Keratinocyte (primary cell): ENCODE measurements at regions not wholly inside any gene's neighbourhood (a gene's known extent, or its start where the extent isn't known, plus 50 kb on each side); places are given as distances from the start of the nearest gene placed in this dataset.
A peak's percentile ranks its signal among the peaks of the same experiment; 100 is the strongest.

Experiments used
- DNase-seq: peaks from one replicate; pipeline ENCODE4 v3.0.0-alpha.2; 2011; ENCODE audit warnings: low read depth, missing footprints, low spot score
- FAIRE-seq: peaks from 2 replicates; lab custom pipeline; 2011; peaks lifted over from hg19 to GRCh38; lab: Jason Lieb, UNC
- H2AFZ ChIP-seq: 2 replicates; pipeline ENCODE4 v1.6.0; 2012; ENCODE audit warnings: low read length, control low read depth, inconsistent platforms; ENCODE audit not compliant: control insufficient read depth
- H3K27ac ChIP-seq: 2 replicates; pipeline ENCODE4 v1.5.1; 2011; ENCODE audit warnings: low read length; ENCODE audit not compliant: control insufficient read depth, insufficient read depth
- H3K27me3 ChIP-seq: 3 replicates; pipeline ENCODE4 v1.6.0; 2011; ENCODE audit warnings: low read length; ENCODE audit not compliant: control insufficient read depth, insufficient read depth; ENCODE audit errors: extremely low read depth
- H3K36me3 ChIP-seq, 2 experiments: 2 replicates in 1 of 2; 3 replicates in 1 of 2; pipeline ENCODE4 v1.5.1; 2011; ENCODE audit warnings: low read length in 2 of 2, mild to moderate bottlenecking in 1 of 2; ENCODE audit not compliant: control insufficient read depth in 2 of 2, insufficient read depth in 2 of 2; ENCODE audit errors: extremely low read depth in 1 of 2
- H3K4me1 ChIP-seq: 3 replicates; pipeline ENCODE4 v1.5.1; 2011; ENCODE audit warnings: low read length; ENCODE audit not compliant: control insufficient read depth, insufficient read depth; ENCODE audit errors: extremely low read depth
- H3K4me2 ChIP-seq: 3 replicates; pipeline ENCODE4 v1.6.0; 2011; ENCODE audit warnings: low read depth, low read length; ENCODE audit not compliant: control insufficient read depth, insufficient read depth; ENCODE audit errors: extremely low read depth
- H3K4me3 ChIP-seq, 3 experiments: fragments of 200-600 bp in 1 of 3; sonication (generic) in 1 of 3; 2 replicates in 2 of 3; 3 replicates in 1 of 3; pipeline ENCODE4 v1.5.1; 2011 to 2016; ENCODE audit warnings: low read length in 3 of 3, mild to moderate bottlenecking in 3 of 3, control low read depth in 2 of 3, inconsistent platforms in 1 of 3, low read depth in 1 of 3, mixed read lengths in 1 of 3, mixed run types in 1 of 3, moderate library complexity in 1 of 3; ENCODE audit not compliant: control insufficient read depth in 2 of 3, insufficient read depth in 2 of 3; ENCODE audit errors: extremely low read depth in 1 of 3
- H3K79me2 ChIP-seq: 2 replicates; pipeline ENCODE4 v1.6.0; 2012; ENCODE audit warnings: low read length; ENCODE audit not compliant: control insufficient read depth, insufficient read depth
- H3K9ac ChIP-seq: 3 replicates; pipeline ENCODE4 v1.6.0; 2011; ENCODE audit warnings: low read length; ENCODE audit not compliant: control insufficient read depth, insufficient read depth; ENCODE audit errors: extremely low read depth
- H3K9me1 ChIP-seq: 3 replicates; pipeline ENCODE4 v1.6.0; 2011; ENCODE audit warnings: low read length; ENCODE audit not compliant: control insufficient read depth, insufficient read depth; ENCODE audit errors: extremely low read depth
- H3K9me3 ChIP-seq: 2 replicates; pipeline ENCODE4 v1.5.1; 2012; ENCODE audit warnings: low read depth, low read length; ENCODE audit not compliant: control insufficient read depth
- H4K20me1 ChIP-seq: 3 replicates; pipeline ENCODE4 v1.6.0; 2011; ENCODE audit warnings: low read length; ENCODE audit not compliant: control insufficient read depth, insufficient read depth; ENCODE audit errors: extremely low read depth
- EZH2 ChIP-seq: IDR thresholded peaks from one replicate; pipeline ENCODE4 v1.6.1; 2012; ENCODE audit warnings: inconsistent platforms, mild to moderate bottlenecking, low read length, moderate library complexity
- dilution Hi-C: fragments of 300-500 bp; cut with MboI; formaldehyde crosslinking; loops from one replicate; pipeline ENCODE4 v1.7.0; 2020; ENCODE audit warnings: low sequenced_read_pairs; ENCODE audit not compliant: extremely low pct_ligation_motif_present
- TF ChIP-seq, protein P1 (sequence below), 3 experiments: IDR thresholded peaks in 1 of 3; conservative IDR thresholded peaks in 1 of 3; optimal IDR thresholded peaks in 1 of 3; 2 replicates in 2 of 3; 3 replicates in 1 of 3; pipeline versions ENCODE3 to v1.5.1; 2011; ENCODE audit warnings: low read length in 3 of 3, mild to moderate bottlenecking in 3 of 3, moderate library complexity in 2 of 3, control low read depth in 1 of 3, inconsistent platforms in 1 of 3; ENCODE audit not compliant: insufficient read depth in 2 of 3; ENCODE audit errors: extremely low read depth in 1 of 3

DNA sequence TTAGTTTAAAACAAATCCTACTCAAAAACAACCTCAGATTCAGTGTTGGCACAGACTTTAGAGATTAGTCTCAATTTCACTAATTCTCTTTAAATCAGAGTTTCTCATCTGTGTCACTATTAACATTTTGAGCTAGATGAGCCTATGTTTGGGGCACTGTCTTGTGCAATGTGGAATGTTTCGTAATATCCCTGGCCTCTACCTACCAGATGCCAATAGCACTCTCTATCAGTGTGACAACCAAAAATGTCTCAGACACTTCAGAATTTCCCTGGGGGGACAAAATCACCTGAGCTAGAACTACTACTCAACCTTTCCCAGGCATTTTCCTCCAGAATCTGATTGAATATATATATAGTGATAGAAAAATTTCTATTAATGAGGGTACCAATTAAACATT is 465.2 kb upstream of the RGMB start:
- no peak for DNase-seq
- H2AFZ ChIP-seq = no peak overlapping the region
- peaks cover 37% of the 10 kb centered on the region for H3K4me1 ChIP-seq
- H3K27me3 ChIP-seq = no peaks in the 10 kb centered on the region
- no peaks in the 10 kb centered on the region for H3K79me2 ChIP-seq
- TF ChIP-seq EZH2 = no peak
- TF ChIP-seq, protein P1, sequence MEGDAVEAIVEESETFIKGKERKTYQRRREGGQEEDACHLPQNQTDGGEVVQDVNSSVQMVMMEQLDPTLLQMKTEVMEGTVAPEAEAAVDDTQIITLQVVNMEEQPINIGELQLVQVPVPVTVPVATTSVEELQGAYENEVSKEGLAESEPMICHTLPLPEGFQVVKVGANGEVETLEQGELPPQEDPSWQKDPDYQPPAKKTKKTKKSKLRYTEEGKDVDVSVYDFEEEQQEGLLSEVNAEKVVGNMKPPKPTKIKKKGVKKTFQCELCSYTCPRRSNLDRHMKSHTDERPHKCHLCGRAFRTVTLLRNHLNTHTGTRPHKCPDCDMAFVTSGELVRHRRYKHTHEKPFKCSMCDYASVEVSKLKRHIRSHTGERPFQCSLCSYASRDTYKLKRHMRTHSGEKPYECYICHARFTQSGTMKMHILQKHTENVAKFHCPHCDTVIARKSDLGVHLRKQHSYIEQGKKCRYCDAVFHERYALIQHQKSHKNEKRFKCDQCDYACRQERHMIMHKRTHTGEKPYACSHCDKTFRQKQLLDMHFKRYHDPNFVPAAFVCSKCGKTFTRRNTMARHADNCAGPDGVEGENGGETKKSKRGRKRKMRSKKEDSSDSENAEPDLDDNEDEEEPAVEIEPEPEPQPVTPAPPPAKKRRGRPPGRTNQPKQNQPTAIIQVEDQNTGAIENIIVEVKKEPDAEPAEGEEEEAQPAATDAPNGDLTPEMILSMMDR (optimal IDR thresholded peaks at IDR 0.05 in 1 of 3, IDR thresholded peaks at IDR 0.05 in 1 of 3, conservative IDR thresholded peaks at IDR 0.05 in 1 of 3; ENCODE audit: extremely low read depth in 1 of 3, insufficient read depth in 2 of 3, low read length in 3 of 3) = no peak
- no peak overlapping the region for H3K4me3 ChIP-seq
- peak overlapping the region; percentile 3 for H3K9ac ChIP-seq
- H3K36me3 ChIP-seq = no peaks in the 10 kb centered on the region
- no peaks in the 10 kb centered on the region for H3K9me1 ChIP-seq
- dilution Hi-C loops = no loop called here
- H3K9me3 ChIP-seq = no peaks in the 10 kb centered on the region
- H3K4me2 ChIP-seq = peak overlapping the region; percentile 49
- no peaks in the 10 kb centered on the region for H4K20me1 ChIP-seq
- peak overlapping the region; percentile 90 for H3K27ac ChIP-seq
- FAIRE-seq = peak; percentile 51

DNA sequence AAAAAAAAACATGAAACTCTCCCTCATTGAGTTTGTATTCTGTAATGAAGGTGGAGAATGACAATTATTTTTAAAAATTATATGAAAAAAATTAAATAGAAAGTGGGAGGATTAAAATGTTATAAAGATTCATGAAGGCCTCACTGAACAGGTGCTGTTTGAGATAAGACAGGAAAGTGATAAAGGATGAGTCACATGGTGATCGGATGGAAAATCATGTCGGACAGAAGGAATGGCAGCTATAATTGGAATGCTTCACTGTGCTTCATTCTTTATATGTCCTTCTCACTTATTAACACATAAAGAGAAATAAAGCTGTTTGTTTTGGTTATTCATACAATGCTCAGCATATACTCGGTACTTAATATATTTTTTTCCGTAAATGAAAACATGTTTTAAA is 464.5 kb upstream of the RGMB start:
- Histone ChIP-seq H3K36me3 (no peaks in the 10 kb centered on the region), H3K27me3 (no peaks in the 10 kb centered on the region), H3K9me1 (no peaks in the 10 kb centered on the region), H3K9me3 (no peaks in the 10 kb centered on the region), H3K4me2 (peak overlapping the region; percentile 74), H3K9ac (peak overlapping the region; percentile 69), H3K79me2 (no peaks in the 10 kb centered on the region), H2AFZ (no peak overlapping the region), H4K20me1 (no peaks in the 10 kb centered on the region), H3K4me1 (peaks cover 43% of the 10 kb centered on the region), H3K4me3 (no peak overlapping the region), H3K27ac (peak overlapping the region; percentile 90)
- TF ChIP-seq, protein P1 (optimal IDR thresholded peaks at IDR 0.05 in 1 of 3, IDR thresholded peaks at IDR 0.05 in 1 of 3, conservative IDR thresholded peaks at IDR 0.05 in 1 of 3; ENCODE audit: extremely low read depth in 1 of 3, insufficient read depth in 2 of 3, low read length in 3 of 3) = no peak
- TF ChIP-seq EZH2 = no peak
- no peak for FAIRE-seq
- DNase-seq = no peak
- dilution Hi-C loops = no loop called here
